ENCODE measurements at regions not wholly inside any gene's neighbourhood (a gene's known extent, or its start where the extent isn't known, plus 50 kb on each side); places are given as distances from the start of the nearest gene placed in this dataset.

- TF ChIP-seq CTCF (IDR thresholded peaks at IDR 0.05), result no peak
These were observed 378.6 kb downstream of the VPS13C start for GRCh38 chr15:61681676-61682075.

GRCh38 chr15:61681038-61681418 is 379.2 kb downstream of the VPS13C start:
- no peak for TF ChIP-seq CTCF (IDR thresholded peaks at IDR 0.05)

- TF ChIP-seq CTCF (IDR thresholded peaks at IDR 0.05), result no peak
These were observed 379.8 kb downstream of the VPS13C start for GRCh38 chr15:61680260-61681037.

GRCh38 chr15:61671736-61672135 is 388.5 kb downstream of the VPS13C start:
- no peak for TF ChIP-seq CTCF (IDR thresholded peaks at IDR 0.05)

- no peak for TF ChIP-seq CTCF (IDR thresholded peaks at IDR 0.05)
These were observed 391.8 kb downstream of the VPS13C start for GRCh38 chr15:61668444-61668843.

GRCh38 chr15:61661791-61662190 is 398.5 kb downstream of the VPS13C start:
- TF ChIP-seq CTCF (IDR thresholded peaks at IDR 0.05), result no peak

- TF ChIP-seq CTCF (IDR thresholded peaks at IDR 0.05), result no peak
These were observed 399.7 kb downstream of the VPS13C start for GRCh38 chr15:61660579-61660978.

Measured in LNCAP (cell line).